BLaER1 (cell line): ENCODE measurements at regions not wholly inside any gene's neighbourhood (a gene's known extent, or its start where the extent isn't known, plus 50 kb on each side); places are given as distances from the start of the nearest gene placed in this dataset.

Experiments used
- H3K27ac ChIP-seq: shearing (Covaris generic); formaldehyde crosslinking; 2 replicates; pipeline ENCODE4 v1.8.1; 2022
- H3K27me3 ChIP-seq: shearing (Covaris generic); formaldehyde crosslinking; 2 replicates; pipeline ENCODE4 v1.8.1; 2022
- H3K36me3 ChIP-seq: shearing (Covaris generic); formaldehyde crosslinking; 2 replicates; pipeline ENCODE4 v1.8.1; 2022
- H3K4me1 ChIP-seq: shearing (Covaris generic); formaldehyde crosslinking; 2 replicates; pipeline ENCODE4 v1.8.1; 2022
- H3K4me2 ChIP-seq: shearing (Covaris generic); formaldehyde crosslinking; 2 replicates; pipeline ENCODE4 v1.8.1; 2022
- H3K4me3 ChIP-seq: shearing (Covaris generic); formaldehyde crosslinking; 2 replicates; pipeline ENCODE4 v1.8.1; 2022
- H3K9ac ChIP-seq: shearing (Covaris generic); formaldehyde crosslinking; 2 replicates; pipeline ENCODE4 v1.8.1; 2022
- H3K9me3 ChIP-seq: shearing (Covaris generic); formaldehyde crosslinking; 2 replicates; pipeline ENCODE4 v1.8.1; 2022
- H4K20me1 ChIP-seq: shearing (Covaris generic); formaldehyde crosslinking; 2 replicates; pipeline ENCODE4 v1.8.1; 2022
- Cebpa-rat ChIP-seq: shearing (Covaris generic); IDR thresholded peaks from 2 replicates; pipeline ENCODE4 v1.8.1; 2022

DNA sequence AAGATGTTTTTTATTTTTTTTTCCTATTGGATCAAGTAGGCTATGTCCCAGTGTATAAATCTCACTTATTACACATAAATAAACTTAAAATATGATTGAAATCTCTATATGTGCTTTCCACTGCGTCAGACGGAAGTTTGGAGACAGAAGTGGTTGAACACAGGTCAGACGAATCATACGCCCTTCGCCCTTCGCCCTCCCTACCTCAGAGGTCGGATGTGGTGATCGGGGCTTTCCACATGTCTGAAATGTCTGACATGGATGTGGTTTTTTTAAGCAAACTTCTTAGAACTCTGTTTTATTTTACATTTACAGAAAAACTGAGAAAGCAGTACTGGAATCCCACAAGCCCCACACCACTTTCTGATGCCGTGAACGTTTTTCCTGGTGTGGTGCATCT is 344.4 kb downstream of the THBS2 start:
- TF ChIP-seq Cebpa-rat = no peak
- H3K27me3 ChIP-seq = no peaks in the 10 kb centered on the region
- no peaks in the 10 kb centered on the region for H3K36me3 ChIP-seq
- peaks cover 10% of the 10 kb centered on the region for H3K9me3 ChIP-seq
- H3K4me1 ChIP-seq = no peaks in the 10 kb centered on the region
- no peak overlapping the region for H3K9ac ChIP-seq
- H3K4me3 ChIP-seq = no peak overlapping the region
- no peaks in the 10 kb centered on the region for H4K20me1 ChIP-seq
- no peak overlapping the region for H3K27ac ChIP-seq
- H3K4me2 ChIP-seq = no peak overlapping the region

DNA sequence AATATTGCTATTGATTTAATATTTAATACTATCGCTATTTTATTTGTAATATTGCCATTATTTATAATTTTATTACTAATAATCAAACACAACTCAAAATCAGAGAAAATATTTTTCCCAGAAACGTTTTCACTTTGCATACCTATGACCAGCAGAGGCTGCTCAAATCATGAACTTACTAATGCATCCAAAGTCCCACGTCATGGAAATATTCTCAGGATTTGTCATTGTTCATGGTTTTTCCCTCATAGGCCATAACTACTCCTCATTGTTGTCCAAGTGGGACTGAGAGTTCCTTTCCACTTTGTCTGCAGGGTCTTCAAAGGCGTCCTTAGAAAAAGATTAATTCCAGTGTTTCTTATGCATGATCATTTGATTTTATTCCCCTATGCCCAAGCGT is 344.8 kb downstream of the THBS2 start:
- Histone ChIP-seq H3K36me3 (no peaks in the 10 kb centered on the region), H3K4me1 (no peaks in the 10 kb centered on the region), H4K20me1 (no peaks in the 10 kb centered on the region), H3K4me3 (no peak overlapping the region), H3K4me2 (no peak overlapping the region), H3K27ac (no peak overlapping the region), H3K27me3 (no peaks in the 10 kb centered on the region), H3K9ac (no peak overlapping the region), H3K9me3 (peaks cover 10% of the 10 kb centered on the region)
- TF ChIP-seq Cebpa-rat = no peak

- Histone ChIP-seq H3K4me1 (no peaks in the 10 kb centered on the region), H3K4me3 (no peak overlapping the region), H3K27me3 (no peaks in the 10 kb centered on the region), H3K4me2 (no peak overlapping the region), H3K9ac (no peak overlapping the region), H3K36me3 (no peaks in the 10 kb centered on the region), H4K20me1 (no peaks in the 10 kb centered on the region), H3K9me3 (peaks cover 10% of the 10 kb centered on the region), H3K27ac (no peak overlapping the region)
- no peak for TF ChIP-seq Cebpa-rat
These were observed 345.5 kb downstream of the THBS2 start for GRCh38 chr6:168908166-168908565.

DNA sequence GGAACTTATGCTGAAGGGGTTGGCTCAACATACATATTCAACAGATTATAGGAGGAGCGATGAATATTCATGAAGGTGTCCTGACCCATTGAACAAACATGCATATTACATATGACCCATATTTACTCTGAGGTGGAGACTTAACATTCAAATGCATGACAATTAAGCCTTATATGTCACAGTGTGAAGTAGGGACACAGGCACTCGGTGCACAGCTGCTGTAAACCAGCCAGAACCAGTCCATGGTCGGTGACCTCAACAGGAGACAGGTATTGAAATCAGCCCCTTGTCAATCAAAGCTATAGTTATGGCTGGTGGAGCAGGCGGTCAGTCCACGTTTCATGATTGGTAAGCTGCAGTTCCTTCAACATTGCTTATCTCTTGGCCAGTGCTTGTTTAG is 347.3 kb downstream of the THBS2 start:
- TF ChIP-seq Cebpa-rat = no peak
- no peak overlapping the region for H3K27ac ChIP-seq
- no peak overlapping the region for H3K4me2 ChIP-seq
- H4K20me1 ChIP-seq = no peaks in the 10 kb centered on the region
- H3K27me3 ChIP-seq = no peaks in the 10 kb centered on the region
- no peaks in the 10 kb centered on the region for H3K36me3 ChIP-seq
- no peak overlapping the region for H3K9ac ChIP-seq
- H3K4me3 ChIP-seq = no peak overlapping the region
- no peaks in the 10 kb centered on the region for H3K4me1 ChIP-seq
- H3K9me3 ChIP-seq = peaks cover 10% of the 10 kb centered on the region

- Histone ChIP-seq H3K4me1 (no peaks in the 10 kb centered on the region), H3K36me3 (no peaks in the 10 kb centered on the region), H3K9me3 (peaks cover 10% of the 10 kb centered on the region), H4K20me1 (no peaks in the 10 kb centered on the region), H3K4me3 (no peak overlapping the region), H3K4me2 (no peak overlapping the region), H3K9ac (no peak overlapping the region), H3K27me3 (no peaks in the 10 kb centered on the region), H3K27ac (no peak overlapping the region)
- no peak for TF ChIP-seq Cebpa-rat
These were observed 348.1 kb downstream of the THBS2 start for GRCh38 chr6:168905451-168906090.

- peaks cover 10% of the 10 kb centered on the region for H3K9me3 ChIP-seq
- no peak overlapping the region for H3K9ac ChIP-seq
These were observed 349.9 kb downstream of the THBS2 start for GRCh38 chr6:168903613-168904345.

DNA sequence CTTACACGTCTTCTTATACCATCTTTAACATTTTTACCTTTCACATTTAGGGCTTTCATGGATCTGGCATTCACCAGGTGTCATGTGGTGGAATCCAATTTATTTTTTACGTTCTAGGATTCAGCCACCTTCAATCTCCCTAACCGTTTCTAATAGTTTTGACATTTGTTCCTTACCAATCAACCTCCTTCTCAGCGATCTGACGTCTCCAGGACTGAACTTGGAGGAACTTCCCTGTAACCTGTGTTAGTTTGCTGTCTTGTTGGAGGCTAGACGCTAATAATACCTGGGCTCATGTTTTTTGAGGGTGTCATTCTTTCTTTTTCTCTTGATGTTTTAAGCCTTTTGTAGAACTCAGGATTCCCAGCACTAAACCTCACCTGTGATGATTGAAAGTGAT is 351.6 kb downstream of the THBS2 start:
- no peak for TF ChIP-seq Cebpa-rat
- Histone ChIP-seq H4K20me1 (no peaks in the 10 kb centered on the region), H3K4me1 (no peaks in the 10 kb centered on the region), H3K4me3 (no peak overlapping the region), H3K9me3 (peaks cover 4% of the 10 kb centered on the region; the same call in 1 of the 2 replicates), H3K27me3 (no peaks in the 10 kb centered on the region), H3K9ac (no peak overlapping the region), H3K27ac (no peak overlapping the region), H3K4me2 (no peak overlapping the region), H3K36me3 (no peaks in the 10 kb centered on the region)

More at GRCh38 chr6:168903613-168904345, 349.9 kb downstream of the THBS2 start:
- Histone ChIP-seq H3K4me3 (no peak overlapping the region), H3K4me2 (no peak overlapping the region), H3K36me3 (no peaks in the 10 kb centered on the region), H4K20me1 (no peaks in the 10 kb centered on the region), H3K27ac (no peak overlapping the region), H3K4me1 (no peaks in the 10 kb centered on the region), H3K27me3 (no peaks in the 10 kb centered on the region)
- TF ChIP-seq Cebpa-rat = no peak

DNA sequence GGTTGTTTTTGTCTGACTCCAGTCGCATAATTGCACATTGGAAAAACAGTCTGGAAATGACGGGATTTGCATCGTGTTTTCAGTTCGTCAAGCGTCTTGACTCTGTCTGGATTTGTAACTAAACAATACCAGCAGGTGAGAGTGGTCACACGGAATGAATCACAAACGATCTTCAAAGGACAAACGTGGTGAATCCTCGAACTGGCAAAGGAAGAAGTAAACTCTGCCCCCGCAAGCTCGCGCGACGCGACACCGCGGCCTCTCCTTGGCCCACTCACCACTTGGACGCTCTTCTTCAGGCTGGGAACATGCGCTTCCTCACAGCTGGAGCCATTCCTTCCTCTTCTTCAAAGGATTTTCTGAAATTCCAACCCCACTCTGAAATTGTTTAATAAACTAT is 352.6 kb downstream of the THBS2 start:
- no peaks in the 10 kb centered on the region for H4K20me1 ChIP-seq
- H3K4me2 ChIP-seq = no peak overlapping the region
- H3K4me1 ChIP-seq = no peaks in the 10 kb centered on the region
- no peak for TF ChIP-seq Cebpa-rat
- no peaks in the 10 kb centered on the region for H3K36me3 ChIP-seq
- no peak overlapping the region for H3K27ac ChIP-seq
- H3K9me3 ChIP-seq = peaks cover 12% of the 10 kb centered on the region
- H3K9ac ChIP-seq = no peak overlapping the region
- H3K27me3 ChIP-seq = no peaks in the 10 kb centered on the region
- H3K4me3 ChIP-seq = no peak overlapping the region

DNA sequence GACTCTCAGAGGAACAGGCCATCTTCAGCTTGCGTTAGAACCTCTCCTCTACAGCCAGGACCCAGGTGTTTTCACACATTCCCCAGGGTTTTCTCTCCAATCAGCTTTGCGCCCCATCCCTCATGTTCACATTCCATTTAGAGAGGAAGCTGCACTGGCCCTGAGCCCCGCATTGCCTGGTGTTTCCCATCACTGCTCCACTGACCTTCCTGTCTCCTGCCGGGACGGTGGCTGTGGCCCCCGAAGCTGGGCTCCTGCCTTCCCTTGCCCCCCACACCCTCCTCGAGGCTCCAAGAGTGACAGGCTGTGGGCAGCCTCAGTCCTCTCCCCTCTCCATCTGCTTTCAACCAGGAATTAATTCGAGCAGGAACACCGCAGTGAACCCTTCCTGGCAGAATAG is 357.3 kb downstream of the THBS2 start:
- Histone ChIP-seq H3K4me2 (no peak overlapping the region), H3K36me3 (no peaks in the 10 kb centered on the region), H3K27ac (no peak overlapping the region), H3K9ac (no peak overlapping the region), H3K4me3 (no peak overlapping the region), H3K27me3 (no peaks in the 10 kb centered on the region), H4K20me1 (no peaks in the 10 kb centered on the region), H3K9me3 (peaks cover 12% of the 10 kb centered on the region), H3K4me1 (peaks cover 6% of the 10 kb centered on the region)
- no peak for TF ChIP-seq Cebpa-rat

DNA sequence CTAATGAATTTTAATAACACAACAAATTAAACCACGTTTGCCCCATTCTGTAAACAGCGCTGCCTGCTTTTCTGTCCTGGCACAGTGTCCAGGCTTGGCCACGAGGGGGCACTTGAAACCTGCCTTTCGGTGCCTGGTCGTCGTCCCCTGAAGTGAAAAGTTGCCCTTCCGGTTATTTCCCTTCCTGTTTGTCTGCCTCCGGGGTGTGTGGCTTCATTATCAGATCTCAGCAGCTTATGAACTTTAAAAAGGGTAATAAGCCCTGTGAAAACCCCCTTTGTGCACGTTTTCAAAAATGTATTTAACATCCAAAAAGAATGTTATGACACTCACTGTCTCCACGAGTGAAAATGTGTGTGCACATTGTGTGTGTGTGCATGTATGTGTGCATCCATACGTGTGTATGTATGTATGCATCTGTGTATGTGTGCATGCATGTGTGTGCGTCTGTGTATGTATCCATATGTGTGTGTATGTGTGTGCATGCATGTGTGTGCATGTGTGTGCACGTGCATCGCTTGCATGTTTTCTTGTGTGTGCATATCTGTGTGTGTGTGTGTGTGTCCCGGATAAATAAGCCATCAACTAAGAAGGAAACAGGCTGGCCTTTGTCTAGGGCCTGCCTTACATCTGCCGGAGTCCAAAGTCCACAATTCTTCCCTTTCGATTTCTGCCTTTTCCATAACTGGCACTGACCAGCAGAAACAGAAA is 358.4 kb downstream of the THBS2 start:
- Histone ChIP-seq H3K4me3 (no peak overlapping the region), H3K9ac (no peak overlapping the region)

More for the DNA sequence above, 358.4 kb downstream of the THBS2 start:
- H3K36me3 ChIP-seq = no peaks in the 10 kb centered on the region
- H3K4me2 ChIP-seq = peak overlapping the region; percentile 62
- no peak for TF ChIP-seq Cebpa-rat
- H4K20me1 ChIP-seq = no peaks in the 10 kb centered on the region
- no peak overlapping the region for H3K27ac ChIP-seq
- peaks cover 12% of the 10 kb centered on the region for H3K9me3 ChIP-seq
- no peaks in the 10 kb centered on the region for H3K27me3 ChIP-seq
- peaks cover 16% of the 10 kb centered on the region for H3K4me1 ChIP-seq
